ENCODE measurements at regions not wholly inside any gene's neighbourhood (a gene's known extent, or its start where the extent isn't known, plus 50 kb on each side); places are given as distances from the start of the nearest gene placed in this dataset.

- Histone ChIP-seq H3K27ac (replicated peaks) (no peak overlapping the region), H3K4me3 (replicated peaks; ENCODE audit: insufficient read depth, low read length) (no peak overlapping the region), H3K27me3 (ENCODE audit: insufficient read depth, poor library complexity, severe bottlenecking) (no peaks in the 10 kb centered on the region)
- no peak for TF ChIP-seq CTCF (IDR thresholded peaks at IDR 0.05; ENCODE audit: insufficient read depth, low read length)
- TF ChIP-seq GABPA (IDR thresholded peaks at IDR 0.05; ENCODE audit: low read depth) = no peak
- no peak for TF ChIP-seq POLR2AphosphoS5 (IDR thresholded peaks at IDR 0.05; ENCODE audit: low read depth)
- TF ChIP-seq SPI1 (IDR thresholded peaks at IDR 0.05; ENCODE audit: borderline replicate concordance, low read depth) = no peak
- TF ChIP-seq, protein P1, sequence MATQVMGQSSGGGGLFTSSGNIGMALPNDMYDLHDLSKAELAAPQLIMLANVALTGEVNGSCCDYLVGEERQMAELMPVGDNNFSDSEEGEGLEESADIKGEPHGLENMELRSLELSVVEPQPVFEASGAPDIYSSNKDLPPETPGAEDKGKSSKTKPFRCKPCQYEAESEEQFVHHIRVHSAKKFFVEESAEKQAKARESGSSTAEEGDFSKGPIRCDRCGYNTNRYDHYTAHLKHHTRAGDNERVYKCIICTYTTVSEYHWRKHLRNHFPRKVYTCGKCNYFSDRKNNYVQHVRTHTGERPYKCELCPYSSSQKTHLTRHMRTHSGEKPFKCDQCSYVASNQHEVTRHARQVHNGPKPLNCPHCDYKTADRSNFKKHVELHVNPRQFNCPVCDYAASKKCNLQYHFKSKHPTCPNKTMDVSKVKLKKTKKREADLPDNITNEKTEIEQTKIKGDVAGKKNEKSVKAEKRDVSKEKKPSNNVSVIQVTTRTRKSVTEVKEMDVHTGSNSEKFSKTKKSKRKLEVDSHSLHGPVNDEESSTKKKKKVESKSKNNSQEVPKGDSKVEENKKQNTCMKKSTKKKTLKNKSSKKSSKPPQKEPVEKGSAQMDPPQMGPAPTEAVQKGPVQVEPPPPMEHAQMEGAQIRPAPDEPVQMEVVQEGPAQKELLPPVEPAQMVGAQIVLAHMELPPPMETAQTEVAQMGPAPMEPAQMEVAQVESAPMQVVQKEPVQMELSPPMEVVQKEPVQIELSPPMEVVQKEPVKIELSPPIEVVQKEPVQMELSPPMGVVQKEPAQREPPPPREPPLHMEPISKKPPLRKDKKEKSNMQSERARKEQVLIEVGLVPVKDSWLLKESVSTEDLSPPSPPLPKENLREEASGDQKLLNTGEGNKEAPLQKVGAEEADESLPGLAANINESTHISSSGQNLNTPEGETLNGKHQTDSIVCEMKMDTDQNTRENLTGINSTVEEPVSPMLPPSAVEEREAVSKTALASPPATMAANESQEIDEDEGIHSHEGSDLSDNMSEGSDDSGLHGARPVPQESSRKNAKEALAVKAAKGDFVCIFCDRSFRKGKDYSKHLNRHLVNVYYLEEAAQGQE (IDR thresholded peaks at IDR 0.05; ENCODE audit: insufficient replicate concordance, low read depth) = no peak
- no peak for DNase-seq (ENCODE audit: low read depth in 1 of 2, low spot score in 1 of 2)
These were observed 63.3 kb upstream of the NANOS1 start for GRCh38 chr10:118966076-118966849.

DNA sequence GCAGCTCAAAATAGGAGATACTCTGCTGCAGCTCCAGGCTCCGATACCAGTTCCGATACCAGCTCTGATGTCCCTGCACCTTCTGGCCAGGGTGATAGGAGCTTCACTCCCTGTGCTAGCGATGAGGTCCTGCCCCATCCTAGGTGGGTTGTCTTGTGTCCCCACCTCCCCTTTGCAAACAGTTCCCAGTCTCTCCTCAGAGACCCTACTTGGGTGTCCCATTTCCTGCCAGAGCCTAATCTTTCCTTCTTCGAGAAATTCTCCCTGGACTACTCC is 62.7 kb upstream of the NANOS1 start:
- TF ChIP-seq SPI1 (IDR thresholded peaks at IDR 0.05; ENCODE audit: borderline replicate concordance, low read depth) (no peak), GABPA (IDR thresholded peaks at IDR 0.05; ENCODE audit: low read depth) (no peak), POLR2AphosphoS5 (IDR thresholded peaks at IDR 0.05; ENCODE audit: low read depth) (no peak), CTCF (IDR thresholded peaks at IDR 0.05; ENCODE audit: insufficient read depth, low read length) (no peak)
- TF ChIP-seq, protein P1 (IDR thresholded peaks at IDR 0.05; ENCODE audit: insufficient replicate concordance, low read depth) = no peak
- no peak for DNase-seq (ENCODE audit: low read depth in 1 of 2, low spot score in 1 of 2)
- H3K4me3 ChIP-seq (replicated peaks; ENCODE audit: insufficient read depth, low read length) = no peak overlapping the region
- H3K27me3 ChIP-seq (ENCODE audit: insufficient read depth, poor library complexity, severe bottlenecking) = peaks cover 3% of the 10 kb centered on the region
- H3K27ac ChIP-seq (replicated peaks) = no peak overlapping the region

DNA sequence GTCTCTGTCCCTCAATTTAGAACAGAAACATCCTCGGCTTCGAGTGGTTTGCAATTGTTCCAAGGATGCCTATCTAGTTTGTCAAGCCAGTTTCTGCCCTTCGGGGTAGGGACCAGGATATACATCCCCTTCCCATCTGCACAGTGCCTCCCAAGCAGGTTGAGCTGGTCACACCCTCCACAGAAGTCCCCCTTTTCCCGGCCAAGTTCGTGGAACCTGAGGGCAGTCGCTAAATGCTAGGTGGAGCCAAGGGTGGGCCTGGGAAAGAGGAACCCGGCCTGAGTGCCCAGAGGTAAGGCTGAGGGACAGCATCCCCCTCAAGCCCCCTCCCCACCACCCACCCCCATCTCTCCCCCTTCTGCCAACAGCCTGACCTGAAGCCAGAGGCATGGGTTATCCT is 62.4 kb upstream of the NANOS1 start:
- TF ChIP-seq CTCF (IDR thresholded peaks at IDR 0.05; ENCODE audit: insufficient read depth, low read length) (no peak), GABPA (IDR thresholded peaks at IDR 0.05; ENCODE audit: low read depth) (no peak), POLR2AphosphoS5 (IDR thresholded peaks at IDR 0.05; ENCODE audit: low read depth) (no peak), SPI1 (IDR thresholded peaks at IDR 0.05; ENCODE audit: borderline replicate concordance, low read depth) (no peak)
- TF ChIP-seq, protein P1 (IDR thresholded peaks at IDR 0.05; ENCODE audit: insufficient replicate concordance, low read depth) = no peak

More for the DNA sequence above, 62.4 kb upstream of the NANOS1 start:
- Histone ChIP-seq H3K27me3 (ENCODE audit: insufficient read depth, poor library complexity, severe bottlenecking) (peaks cover 3% of the 10 kb centered on the region), H3K4me3 (replicated peaks; ENCODE audit: insufficient read depth, low read length) (no peak overlapping the region), H3K27ac (replicated peaks) (no peak overlapping the region)
- DNase-seq (ENCODE audit: low read depth in 1 of 2, low spot score in 1 of 2) = no peak
